Omental fat pad (tissue), 3 donors: ENCODE measurements at regions not wholly inside any gene's neighbourhood (a gene's known extent, or its start where the extent isn't known, plus 50 kb on each side); places are given as distances from the start of the nearest gene placed in this dataset.
"Not testable (repeated sequence)": the region's sequence is repeated elsewhere in the genome, so short reads cannot be mapped to it uniquely, and the experiment has no call there.

Source experiments
- ATAC-seq: fragments of 150-250 bp; one replicate; pipeline ENCODE4 v1.9.1; 2016; ENCODE audit warnings: mild to moderate bottlenecking, moderate library complexity; ENCODE audit not compliant: low FRiP score
- DNase-seq: peaks from one replicate; pipeline ENCODE4 v3.0.0-alpha.2; 2019; ENCODE audit warnings: low spot score
- CTCF ChIP-seq, 3 donors: fragments of 450-650 bp; IDR thresholded peaks; one replicate each; pipeline ENCODE4 v1.5.1; 2016 to 2017; ENCODE audit warnings: antibody characterized with exemption in 3 of 3, mild to moderate bottlenecking in 3 of 3, moderate library complexity in 2 of 3

- TF ChIP-seq CTCF (IDR thresholded peaks at IDR 0.05), result no peak
- ATAC-seq (no peak), DNase-seq (no peak)
Observed at GRCh38 chr9:97140566-97140965, 101.6 kb upstream of the CTSV start.

GRCh38 chr9:97136421-97136820 lies 97.5 kb upstream of the CTSV start:
- no peak for ATAC-seq
- no peak for DNase-seq
- TF ChIP-seq CTCF (IDR thresholded peaks at IDR 0.05), result no peak

DNA sequence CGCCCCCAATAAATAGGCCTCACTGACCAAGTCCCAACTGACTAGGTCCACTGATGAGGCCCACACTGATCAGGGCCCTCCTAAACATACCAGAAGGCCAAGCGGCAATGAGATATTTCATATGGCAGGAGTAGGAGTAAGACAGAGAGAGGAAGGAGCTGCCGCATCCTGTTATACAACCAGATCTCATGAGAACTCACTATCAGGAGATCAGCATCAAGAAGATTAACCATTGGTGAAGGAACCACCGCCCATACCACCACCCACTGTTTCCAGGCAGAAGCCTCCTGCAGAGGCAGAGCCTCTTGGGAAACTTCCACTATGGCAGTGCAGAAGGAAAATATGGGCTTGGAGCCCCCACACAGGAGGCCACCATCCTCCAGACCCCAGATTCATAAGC lies 95.0 kb upstream of the CTSV start:
- DNase-seq, ATAC-seq: not testable (repeated sequence)

DNA sequence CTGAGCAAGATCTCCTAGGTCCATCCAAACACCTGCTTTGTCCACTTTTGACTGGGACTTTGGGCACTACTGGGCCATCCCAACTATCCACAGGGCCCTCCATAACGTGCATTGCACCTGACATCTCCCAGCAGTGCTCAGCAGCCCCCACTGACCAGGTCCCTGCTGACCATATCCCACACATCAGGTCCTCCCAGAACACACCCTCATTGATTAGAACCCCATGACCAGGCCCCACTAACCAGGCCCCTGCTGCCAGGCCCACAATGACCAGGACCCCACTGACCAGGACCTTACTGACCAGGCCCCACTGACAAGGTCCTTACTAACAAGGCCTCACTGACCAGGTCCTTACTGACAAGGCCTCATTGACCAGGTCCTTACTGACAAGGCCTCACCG lies 93.9 kb upstream of the CTSV start:
- TF ChIP-seq CTCF (IDR thresholded peaks at IDR 0.05), result no peak
- DNase-seq (no peak), ATAC-seq (no peak)

DNA sequence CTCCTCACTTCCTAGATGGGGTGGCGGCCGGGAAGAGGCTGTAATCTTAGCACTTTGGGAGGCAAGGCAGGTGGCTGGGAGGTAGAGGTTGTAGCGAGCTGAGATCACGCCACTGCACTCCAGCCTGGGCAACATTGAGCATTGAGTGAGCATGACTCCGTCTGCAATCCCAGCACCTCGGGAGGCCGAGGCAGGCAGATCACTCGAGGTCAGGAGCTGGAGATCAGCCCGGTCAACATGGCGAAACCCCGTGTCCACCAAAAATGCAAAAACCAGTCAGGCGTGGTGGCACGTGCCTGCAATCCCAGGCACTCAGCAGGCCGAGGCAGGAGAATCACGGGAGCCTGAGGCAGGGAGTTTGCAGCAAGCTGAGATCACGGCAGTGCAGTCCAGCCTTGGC lies 91.9 kb upstream of the CTSV start:
- not testable (repeated sequence) for DNase-seq, ATAC-seq

DNA sequence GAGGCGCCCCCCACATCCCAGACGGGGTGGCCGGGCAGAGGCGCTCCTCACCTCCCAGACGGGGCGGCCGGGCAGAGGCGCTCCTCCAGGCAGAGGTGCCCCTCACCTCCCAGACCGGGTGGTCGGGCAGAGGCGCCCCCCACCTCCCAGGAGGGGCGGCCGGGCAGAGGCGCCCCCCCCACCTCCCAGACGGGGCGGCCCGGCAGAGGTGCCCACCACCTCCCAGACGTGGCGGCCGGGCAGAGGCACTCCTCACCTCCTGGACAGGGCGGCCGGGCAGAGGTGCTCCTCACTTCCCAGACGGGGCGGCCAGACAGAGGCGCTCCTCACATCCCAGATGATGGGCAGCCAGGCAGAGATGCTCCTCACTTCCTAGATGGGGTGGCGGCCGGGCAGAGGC lies 91.4 kb upstream of the CTSV start:
- not testable (repeated sequence) for DNase-seq, ATAC-seq

DNA sequence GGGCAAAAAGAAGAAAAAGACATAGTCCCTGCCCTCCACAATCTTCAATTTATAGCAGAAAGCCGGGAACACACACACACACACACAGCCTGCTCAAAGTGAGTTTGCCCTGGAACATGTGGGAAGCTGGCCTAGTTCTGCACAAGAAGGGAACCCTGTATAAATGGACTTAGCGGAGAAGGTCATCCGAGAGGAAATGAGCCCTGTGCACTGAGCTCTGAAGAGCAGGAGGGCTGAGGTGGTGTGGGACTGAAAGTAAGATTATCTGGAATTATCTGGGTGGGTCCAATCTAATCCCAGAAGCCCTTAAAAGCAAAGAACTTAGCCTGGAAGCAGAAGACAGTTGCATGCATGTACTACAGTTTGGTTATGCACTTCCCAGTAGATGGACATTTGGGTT lies 90.0 kb upstream of the CTSV start:
- no peak for TF ChIP-seq CTCF (IDR thresholded peaks at IDR 0.05)
- no peak for DNase-seq
- no peak for ATAC-seq

DNA sequence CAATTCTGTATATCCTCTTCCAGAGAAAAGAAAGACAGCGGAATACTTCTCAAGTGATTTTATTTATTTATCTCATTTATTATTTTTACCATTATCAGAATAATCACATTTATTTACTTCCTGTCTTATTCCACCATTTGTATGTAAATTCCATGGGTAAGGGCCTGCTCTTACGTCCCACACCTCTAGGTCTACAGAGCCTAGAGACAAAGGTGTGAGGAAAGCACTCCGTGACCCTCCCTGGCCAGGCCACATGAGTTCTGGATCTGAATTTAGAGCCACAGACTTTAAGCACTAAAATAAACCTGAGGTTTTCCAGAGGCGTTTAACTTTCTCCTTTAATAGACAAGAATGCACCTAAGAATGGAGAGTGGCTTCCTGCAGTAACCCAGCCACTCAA lies 85.3 kb upstream of the CTSV start:
- no peak for TF ChIP-seq CTCF (IDR thresholded peaks at IDR 0.05)
- ATAC-seq (no peak), DNase-seq (no peak)

GRCh38 chr9:97110696-97111095 lies 71.8 kb upstream of the CTSV start:
- no peak for DNase-seq
- no peak for ATAC-seq
- TF ChIP-seq CTCF (IDR thresholded peaks at IDR 0.05), result no peak
